Embryonic facial prominence (tissue), 1 donor: ENCODE measurements at regions not wholly inside any gene's neighbourhood (a gene's known extent, or its start where the extent isn't known, plus 50 kb on each side); places are given as distances from the start of the nearest gene placed in this dataset.
"Not testable (repeated sequence)": the region's sequence is repeated elsewhere in the genome, so short reads cannot be mapped to it uniquely, and the experiment has no call there.

Experiments
- DNase-seq: peaks from one replicate; pipeline ENCODE4 v3.0.0-alpha.2; 2016; ENCODE audit errors: extremely low spot score

DNA sequence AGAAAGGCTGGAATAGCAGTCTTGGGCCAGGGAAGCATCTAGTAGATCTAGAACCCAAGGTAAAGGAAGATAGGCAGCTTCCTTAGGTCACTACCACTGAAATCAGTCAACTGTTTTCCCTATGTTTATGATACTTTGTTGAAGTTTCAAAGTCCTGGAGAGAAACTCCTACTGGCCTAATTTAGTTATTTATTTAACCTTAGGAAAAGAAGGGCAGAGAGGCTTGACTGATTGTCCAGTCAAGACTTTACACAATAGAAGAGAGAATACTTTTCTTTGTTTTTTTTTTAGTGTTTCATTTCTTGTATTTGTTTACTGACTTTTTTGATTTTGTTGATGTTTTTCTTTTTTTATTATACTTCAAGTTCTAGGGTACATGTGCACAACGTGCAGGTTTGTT, 138.9 kb upstream of the PHYHIPL start:
- DNase-seq = no peak

GRCh38 chr10:59043358-59043757, 133.1 kb upstream of the PHYHIPL start:
- DNase-seq = not testable (repeated sequence)

GRCh38 chr10:59047180-59047579, 129.3 kb upstream of the PHYHIPL start:
- no peak for DNase-seq

DNA sequence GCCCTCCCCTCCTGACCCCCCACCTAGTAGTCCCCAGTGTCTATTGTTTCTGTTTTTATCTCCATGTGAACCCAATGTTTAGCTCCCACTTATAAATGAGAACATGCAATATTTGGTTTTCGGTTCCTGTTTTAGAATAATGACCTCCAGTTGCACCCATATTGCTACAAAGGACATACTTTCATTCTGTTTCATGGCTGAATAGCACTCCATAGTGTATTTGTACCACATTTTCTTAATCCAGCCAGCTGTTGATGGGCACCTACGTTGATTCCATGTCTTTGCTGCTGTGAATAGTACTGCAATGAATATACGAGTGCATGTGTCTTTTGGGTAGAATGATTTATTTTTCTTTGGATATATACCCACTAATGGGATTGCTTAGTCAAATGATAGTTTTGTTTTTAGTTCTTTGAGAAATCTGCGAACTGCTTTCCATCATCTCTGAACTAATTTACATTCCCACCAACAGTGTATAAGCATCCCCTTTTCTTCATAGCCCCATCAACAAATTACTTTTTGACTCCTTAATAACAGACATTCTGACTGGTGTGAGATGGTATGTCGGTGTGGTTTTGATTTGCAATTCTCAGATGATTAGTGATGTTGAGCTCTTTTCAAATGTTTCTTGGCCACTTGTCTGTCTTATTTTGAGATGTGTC, 128.4 kb upstream of the PHYHIPL start:
- DNase-seq = no peak

- DNase-seq = not testable (repeated sequence)
Observed at GRCh38 chr10:59053502-59053901, 122.9 kb upstream of the PHYHIPL start.

DNA sequence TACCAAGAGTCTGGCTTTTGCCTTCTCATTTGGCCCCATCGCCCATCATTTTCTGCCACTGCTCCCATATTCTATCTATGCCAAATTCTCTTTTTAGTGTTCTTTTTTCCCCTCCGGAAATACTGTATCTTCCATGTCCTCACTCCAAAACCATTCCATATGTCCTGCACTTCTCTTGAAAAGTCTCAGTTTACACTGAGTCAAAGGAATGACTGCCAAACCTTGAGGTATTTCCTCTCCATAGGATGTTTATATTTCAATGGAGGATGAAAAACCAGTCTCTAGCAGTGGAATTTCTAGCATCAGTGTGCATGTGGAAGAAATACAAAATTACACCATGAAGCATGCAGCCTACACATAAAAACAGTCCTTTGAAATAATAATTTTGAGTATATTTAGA, 121.4 kb upstream of the PHYHIPL start:
- DNase-seq = peak; percentile 34

DNA sequence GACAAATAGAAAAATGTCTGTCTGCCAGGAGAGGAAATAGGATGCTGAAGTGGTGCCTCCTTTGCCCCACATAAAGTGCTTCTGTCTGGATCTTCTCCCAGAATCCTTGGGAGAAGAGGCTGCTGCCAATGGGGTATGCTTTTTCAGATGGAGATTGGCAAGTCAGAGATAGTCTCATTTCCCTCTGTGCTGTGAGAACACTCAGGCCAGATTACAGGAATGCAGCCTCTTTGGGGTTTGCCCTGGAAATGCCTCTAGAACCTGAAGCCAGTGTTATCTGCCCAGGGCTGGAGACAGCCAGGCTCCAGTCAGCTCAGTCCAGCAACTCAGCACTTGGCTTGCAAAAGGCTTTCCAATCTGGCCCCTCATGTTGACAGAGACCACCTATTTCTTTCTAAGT, 119.1 kb upstream of the PHYHIPL start:
- no peak for DNase-seq

DNA sequence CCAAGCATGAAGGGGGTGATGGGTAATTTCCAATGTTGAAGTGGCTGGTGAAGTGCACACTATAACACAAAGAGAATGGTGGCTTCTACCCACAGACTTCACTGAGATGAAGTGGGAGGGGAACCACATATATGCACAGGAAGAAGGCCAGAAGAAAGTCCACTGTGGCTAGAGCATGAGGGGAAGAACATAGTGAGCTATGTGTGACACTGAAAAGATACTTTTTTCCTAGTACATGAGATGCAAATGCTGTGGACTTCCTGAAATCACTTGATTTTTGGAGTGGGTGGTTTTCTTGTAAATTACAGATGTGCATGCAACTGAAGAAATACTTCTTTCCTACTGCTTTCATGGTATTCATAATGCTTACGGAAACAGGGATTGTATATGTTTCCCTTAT, 115.6 kb upstream of the PHYHIPL start:
- DNase-seq = no peak

DNA sequence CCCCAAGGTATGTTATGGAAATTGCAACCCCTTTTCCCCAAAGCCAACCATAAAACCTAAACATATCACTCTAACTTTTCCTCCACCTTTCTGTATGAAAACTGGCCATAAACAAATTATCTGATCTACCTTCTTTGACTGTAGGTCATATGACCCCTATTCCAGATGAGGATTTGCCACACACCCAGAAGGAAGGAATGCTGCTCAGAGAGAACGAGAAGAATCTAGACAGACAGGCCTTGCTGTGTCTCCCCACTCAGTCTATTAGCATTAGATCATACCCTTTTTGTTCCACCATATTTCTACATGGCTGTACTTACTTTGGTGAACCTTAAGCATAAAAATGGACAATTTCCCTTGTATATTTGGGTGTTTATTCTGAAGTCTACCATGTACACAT, 113.0 kb upstream of the PHYHIPL start:
- DNase-seq = no peak

DNA sequence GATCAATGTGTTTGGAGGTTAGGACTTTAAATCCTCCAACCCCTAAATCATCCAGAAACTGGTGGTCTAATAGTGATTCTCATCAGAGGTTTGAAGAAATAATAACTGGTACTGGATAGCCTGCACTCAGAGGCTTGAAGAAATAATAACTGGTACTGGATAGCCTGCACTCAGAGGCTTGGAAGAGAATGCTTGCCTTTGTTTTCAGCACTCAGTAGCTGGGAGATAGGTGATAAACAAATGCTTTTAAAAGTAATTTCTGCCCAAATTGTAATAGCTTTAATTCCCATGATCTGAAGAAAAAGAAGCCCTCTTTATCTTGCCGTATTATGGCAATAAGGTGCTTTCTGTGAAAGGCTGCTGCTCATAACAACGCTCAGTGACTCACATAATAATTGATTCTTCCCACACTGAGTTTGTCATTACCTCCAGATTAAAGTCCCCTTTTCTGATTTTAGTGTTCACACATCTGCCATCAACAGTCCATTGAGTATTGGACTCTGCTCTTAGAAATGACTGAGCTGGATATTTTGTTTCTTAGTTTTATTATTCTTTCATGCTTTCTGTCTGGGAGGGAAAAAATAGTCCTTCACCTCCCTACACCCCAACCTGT, 112.3 kb upstream of the PHYHIPL start:
- no peak for DNase-seq

- DNase-seq = no peak
Observed at GRCh38 chr10:59064759-59065539, 111.5 kb upstream of the PHYHIPL start.

DNA sequence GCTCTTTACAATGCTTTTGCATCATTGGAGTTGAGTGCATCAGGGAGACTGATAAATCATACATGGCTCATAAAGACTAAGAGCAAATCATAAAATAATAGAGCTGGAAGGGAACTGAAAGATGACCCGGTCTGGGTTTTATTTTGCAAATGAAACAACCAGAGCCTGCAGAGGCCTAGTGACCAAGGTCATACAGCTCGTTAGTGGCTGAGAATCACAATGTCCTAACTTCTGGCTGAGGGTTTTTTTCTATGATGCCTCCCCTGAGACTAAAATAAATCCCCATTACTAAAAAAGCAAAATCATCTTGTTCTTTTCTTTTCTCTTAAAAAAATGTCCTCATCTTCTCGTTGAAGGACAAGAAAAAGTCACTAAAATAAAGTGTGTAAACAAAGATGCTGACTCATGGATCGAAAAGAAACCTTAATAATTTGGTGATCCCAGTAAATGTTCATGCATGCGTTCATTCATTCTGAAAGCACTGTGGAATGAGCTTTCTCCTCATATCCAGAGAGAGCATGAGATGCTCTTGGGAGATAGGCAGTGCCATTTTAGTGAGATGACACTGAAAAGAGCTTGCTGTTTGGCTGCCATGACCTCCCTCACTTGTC, 107.8 kb upstream of the PHYHIPL start:
- no peak for DNase-seq

DNA sequence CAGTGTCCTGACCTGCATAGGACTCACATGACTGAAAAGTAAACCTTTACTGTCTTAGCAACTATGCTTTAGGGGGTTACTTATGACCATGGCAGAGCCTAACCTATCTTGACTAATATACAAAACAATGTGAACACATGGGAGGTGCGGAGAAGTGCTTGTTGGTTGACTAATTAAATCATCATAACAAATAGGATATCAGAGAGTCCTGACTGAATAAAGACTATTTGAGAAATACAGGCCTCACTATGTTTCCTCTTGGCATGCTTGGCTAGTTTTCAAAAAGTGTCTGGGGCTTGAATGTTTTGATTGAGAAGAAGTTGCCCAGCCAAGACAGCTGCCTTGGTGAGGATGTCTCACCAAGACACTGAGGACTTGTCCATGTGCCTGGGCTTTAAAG, 104.4 kb upstream of the PHYHIPL start:
- no peak for DNase-seq

- no peak for DNase-seq
Observed at GRCh38 chr10:59073456-59074053, 102.9 kb upstream of the PHYHIPL start.

GRCh38 chr10:59075576-59075975, 100.9 kb upstream of the PHYHIPL start:
- no peak for DNase-seq

DNA sequence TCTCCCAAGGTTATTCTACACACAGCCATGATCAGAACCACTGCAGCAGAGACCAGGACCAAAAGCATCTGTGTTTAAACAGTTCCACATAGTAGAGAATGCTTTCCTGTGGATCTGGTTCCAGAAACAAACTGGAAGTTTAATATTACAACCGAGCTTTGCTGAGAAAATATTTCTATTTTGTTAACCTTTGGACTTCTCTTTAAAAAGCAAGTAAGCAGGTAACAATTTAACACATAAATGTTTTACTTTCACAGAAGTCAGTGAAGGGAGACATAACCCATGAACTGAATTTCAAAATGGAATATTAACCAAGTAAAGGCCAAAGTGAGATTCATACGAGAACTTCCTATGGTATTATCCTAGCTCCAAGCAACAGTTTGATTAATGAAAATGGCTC, 98.6 kb upstream of the PHYHIPL start:
- no peak for DNase-seq

DNA sequence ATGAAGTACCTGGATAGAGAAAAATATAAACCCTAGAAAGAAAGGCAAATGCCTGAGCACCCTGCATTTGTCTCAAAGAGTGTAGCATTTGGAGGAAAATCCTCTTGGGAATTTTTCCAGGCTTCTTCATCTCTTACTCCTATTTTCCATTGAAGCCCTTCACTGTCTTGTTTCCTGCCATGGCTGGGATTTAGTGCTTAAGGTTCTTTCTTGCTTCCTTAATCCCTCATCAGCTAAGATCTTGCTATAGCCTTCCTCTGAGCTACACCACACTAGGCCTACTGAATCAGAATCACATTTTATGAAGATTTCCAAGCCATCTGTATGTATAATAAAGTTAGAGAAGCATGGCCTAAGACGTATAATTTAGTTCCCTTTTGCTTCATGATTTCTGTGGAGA, 97.5 kb upstream of the PHYHIPL start:
- DNase-seq = no peak

DNA sequence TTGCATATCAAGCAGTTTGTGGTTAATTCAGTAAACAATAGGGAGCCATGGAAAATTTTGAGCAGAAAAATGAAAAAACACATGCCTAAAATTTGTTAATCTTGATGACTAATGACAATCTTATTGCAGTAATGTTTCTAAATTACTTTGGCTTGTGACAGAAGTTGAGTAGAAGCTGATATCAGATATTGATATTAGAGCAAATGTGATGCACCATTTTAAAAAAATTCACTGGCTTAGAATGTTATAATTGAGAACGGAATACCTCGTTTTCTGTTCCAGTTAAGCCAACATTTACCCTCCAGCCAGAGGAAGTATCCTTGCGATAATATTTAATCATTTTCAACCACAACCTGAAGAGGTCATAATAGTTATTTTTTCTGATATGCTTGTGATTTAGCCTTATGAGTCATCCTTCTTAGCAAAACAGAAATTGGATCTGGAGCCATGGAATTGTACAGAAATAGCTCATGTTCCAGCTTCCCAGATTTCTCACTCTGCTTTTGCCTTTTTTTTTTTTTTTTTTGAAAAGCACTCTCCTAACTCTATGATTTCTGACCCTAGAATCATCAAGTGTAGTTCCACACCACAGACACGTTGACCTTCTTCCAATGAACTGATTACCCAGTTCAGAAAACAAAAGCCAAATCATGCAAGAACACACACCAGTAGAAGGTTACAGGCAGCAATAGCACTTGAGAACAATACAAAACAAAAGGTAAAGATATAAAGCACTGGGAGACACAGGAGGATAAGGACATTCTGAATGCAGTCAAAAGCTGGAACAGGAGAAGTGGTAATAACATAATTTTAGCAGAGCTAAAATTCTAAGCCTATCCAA, 96.8 kb upstream of the PHYHIPL start:
- DNase-seq = no peak

- no peak for DNase-seq
Observed at GRCh38 chr10:59082249-59082648, 94.2 kb upstream of the PHYHIPL start.

- no peak for DNase-seq
Observed at GRCh38 chr10:59085054-59085453, 91.4 kb upstream of the PHYHIPL start.
